Fibroblast of lung (primary cell): ENCODE measurements at regions not wholly inside any gene's neighbourhood (a gene's known extent, or its start where the extent isn't known, plus 50 kb on each side); places are given as distances from the start of the nearest gene placed in this dataset.

Experiments used
- CTCF ChIP-seq, 2 donors: IDR thresholded peaks in 1 of 2; conservative IDR thresholded peaks in 1 of 2; 1 replicate in 1 of 2; 2 replicates in 1 of 2; pipeline ENCODE4 v1.5.1; 2011 to 2012; ENCODE audit warnings: low read length in 2 of 2, control low read depth in 1 of 2, inconsistent platforms in 1 of 2, low read depth in 1 of 2, mild to moderate bottlenecking in 1 of 2
- EZH2 ChIP-seq: IDR thresholded peaks from 2 replicates; pipeline ENCODE4 v1.5.1; 2012; ENCODE audit warnings: low read length, control low read depth, mild to moderate bottlenecking; ENCODE audit errors: missing control alignments

- TF ChIP-seq CTCF (conservative IDR thresholded peaks at IDR 0.05 in 1 of 2, IDR thresholded peaks at IDR 0.05 in 1 of 2; ENCODE audit: low read depth in 1 of 2, low read length in 2 of 2) (no peak), EZH2 (no peak)
These were observed 259.1 kb downstream of the LNPK start for GRCh38 chr2:175743011-175743410.
